Left lobe of liver (tissue), 2 donors: ENCODE measurements at regions not wholly inside any gene's neighbourhood (a gene's known extent, or its start where the extent isn't known, plus 50 kb on each side); places are given as distances from the start of the nearest gene placed in this dataset.

Experiments
- ATAC-seq: fragments of 200-7000 bp; cut with Tn5 transposase; one replicate; pipeline ENCODE4 v1.9.1; 2020; ENCODE audit warnings: mild to moderate bottlenecking, moderate library complexity
- DNase-seq: peaks from one replicate; pipeline ENCODE4 v3.0.0-alpha.2; 2020; ENCODE audit warnings: low spot score
- donor health status: DM: no; HTN: no; CAD: no; lungs with moderate emphysema.
- donor health status: DM: no; HTN: yes; CAD: no.

DNA sequence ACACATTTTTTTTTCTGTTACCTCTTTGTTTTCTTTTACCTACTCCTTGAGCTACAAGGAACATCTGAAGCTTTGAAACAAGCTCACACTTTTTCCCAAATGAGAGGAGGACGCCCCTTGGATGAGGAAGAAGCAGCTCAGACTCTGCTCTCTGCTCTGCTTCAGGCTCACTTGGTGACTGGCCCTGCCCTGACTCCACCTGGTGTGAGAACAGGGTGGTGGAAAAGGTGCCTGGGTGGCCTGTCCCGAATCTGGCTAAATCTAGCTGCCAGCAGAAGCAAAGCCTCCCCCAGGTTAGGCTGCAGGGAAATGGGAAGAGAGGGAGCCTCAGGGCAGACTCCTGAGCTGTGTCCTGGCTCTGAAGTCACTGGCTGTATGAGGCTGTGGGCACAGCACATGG, 68.0 kb upstream of the CEACAM8 start:
- DNase-seq (no peak), ATAC-seq (no peak)

DNA sequence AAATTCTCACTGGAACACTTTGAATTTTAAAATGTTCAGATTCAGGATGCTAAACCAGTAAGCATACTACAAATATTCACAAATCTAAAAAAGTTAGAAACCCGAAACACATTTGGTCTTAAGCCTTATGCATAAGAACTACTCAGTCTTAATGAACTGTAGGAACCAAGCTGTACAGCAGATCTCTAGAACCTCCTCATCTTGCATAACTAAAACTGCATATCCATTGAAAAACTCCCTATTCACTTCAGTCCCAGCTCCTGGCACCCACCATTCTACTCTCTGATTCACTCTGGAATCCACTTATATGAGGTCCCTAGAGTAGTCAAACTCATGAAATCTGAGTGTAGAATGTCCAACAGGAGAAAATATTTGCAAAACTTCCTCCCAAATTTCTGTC, 65.6 kb upstream of the CEACAM8 start:
- no peak for ATAC-seq
- DNase-seq, result no peak

DNA sequence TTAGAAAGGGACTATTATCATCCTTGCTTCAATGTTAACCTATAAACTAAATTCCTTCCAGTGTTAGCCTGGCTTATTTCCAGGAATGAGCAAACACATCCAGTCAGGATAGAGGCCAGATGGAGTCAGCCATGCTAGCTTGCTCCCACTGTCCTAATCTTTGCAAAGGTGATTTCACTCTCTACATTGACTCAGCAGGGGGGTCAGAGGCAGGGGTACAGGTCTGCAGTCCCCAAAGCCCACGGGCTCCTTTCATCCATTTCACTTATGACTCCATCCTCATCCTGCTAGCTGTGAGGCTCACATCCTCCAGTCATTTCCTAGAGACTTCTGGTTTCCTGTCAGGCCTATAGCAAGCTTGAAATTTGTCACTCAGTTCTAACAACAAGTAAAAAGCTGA, 63.4 kb upstream of the CEACAM8 start:
- DNase-seq (no peak), ATAC-seq (no peak)

DNA sequence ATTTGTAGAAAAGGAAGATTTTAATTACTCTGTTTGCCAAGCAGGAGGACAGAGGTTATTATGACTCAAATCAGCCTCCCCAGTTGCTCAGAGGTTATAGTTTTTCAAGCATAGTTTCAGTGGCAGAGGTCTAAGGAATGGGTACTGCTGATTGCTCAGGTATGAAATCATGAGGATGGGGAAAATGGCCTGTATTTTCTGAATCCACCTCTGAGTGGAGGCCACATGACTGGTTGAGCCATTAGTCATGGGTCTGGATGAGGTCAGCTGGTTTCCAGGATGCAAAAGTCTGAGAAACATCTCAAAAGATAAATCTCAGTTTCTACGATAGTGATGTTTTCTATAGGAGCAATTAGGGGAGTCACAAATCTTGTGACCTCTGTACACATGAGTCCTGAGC, 62.8 kb upstream of the CEACAM8 start:
- no peak for DNase-seq
- no peak for ATAC-seq

DNA sequence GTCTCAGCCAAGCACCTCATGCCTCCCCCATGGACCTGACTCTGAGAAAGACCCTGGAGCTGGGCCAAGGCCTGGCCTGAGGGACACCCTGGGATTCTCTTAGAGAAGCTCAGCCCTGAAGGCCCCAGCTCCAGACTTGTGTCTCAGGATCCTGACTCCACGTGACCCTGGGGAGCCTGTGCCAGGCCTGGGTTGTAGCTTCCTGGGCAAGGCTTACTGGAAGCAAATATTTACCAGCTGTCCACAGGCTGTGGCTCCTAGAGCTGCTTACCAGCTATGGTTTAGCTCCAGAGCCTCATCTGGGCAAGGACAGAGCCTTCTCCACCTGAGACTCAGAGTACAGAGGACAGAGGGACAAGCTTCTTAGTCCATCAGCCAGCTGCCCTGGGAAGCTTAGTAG, 61.0 kb upstream of the CEACAM8 start:
- no peak for DNase-seq
- peak; percentile 83 for ATAC-seq

DNA sequence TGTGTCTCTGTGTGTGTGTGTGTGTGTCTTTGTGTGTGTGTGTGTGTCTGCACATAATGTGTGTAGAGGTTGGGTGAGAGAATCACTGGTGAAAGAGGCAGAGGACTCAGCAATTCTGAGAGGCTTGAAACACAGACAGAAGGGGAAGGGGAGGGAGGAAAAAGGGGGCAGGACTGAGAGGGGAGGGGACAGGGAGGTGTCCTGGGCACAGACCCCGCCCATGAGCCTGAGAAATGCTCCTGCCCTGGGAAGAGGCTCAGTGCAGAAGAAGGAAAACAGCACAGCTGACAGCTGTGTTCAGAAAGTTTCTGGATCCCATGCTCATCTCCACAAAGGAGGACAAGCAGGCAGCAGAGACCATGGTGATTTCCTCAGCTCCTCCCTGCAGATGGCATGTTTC, 59.1 kb upstream of the CEACAM8 start:
- no peak for DNase-seq
- no peak for ATAC-seq

DNA sequence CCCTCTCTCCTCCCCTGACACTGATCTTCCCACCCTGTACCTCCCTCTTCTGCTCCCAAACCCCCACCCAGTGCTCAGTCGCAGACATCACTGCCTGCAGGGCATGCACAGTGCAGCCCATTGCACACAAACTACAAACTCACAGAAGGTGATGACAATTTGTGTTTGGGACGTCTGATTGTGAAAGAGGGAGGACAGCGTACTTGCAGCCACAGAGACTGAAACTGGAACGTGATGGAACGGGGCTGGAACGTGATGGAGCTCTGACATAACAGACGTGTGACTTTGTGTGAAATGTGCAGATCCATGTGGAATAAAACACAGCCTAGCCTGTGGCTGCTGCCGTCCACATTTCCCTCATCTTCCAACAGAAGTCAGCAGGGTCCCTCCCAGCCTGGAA, 57.3 kb upstream of the CEACAM8 start:
- no peak for DNase-seq
- no peak for ATAC-seq
